KOPT-K1 (cell line): ENCODE measurements at regions not wholly inside any gene's neighbourhood (a gene's known extent, or its start where the extent isn't known, plus 50 kb on each side); places are given as distances from the start of the nearest gene placed in this dataset.

ENCODE experiments used
- H3K27ac ChIP-seq: fragments of 200-600 bp; sonication (generic); 2 replicates; pipeline ENCODE4 v1.5.1; 2016; ENCODE audit warnings: antibody characterized with exemption, mild to moderate bottlenecking, low read depth, low read length; ENCODE audit not compliant: poor library complexity, severe bottlenecking
- H3K36me3 ChIP-seq: fragments of 200-600 bp; sonication (generic); 2 replicates; pipeline ENCODE4 v1.5.1; 2017; ENCODE audit warnings: antibody characterized with exemption, mild to moderate bottlenecking, low read length, moderate library complexity; ENCODE audit not compliant: insufficient read depth
- H3K9me3 ChIP-seq: fragments of 200-600 bp; sonication (generic); 2 replicates; pipeline ENCODE4 v1.5.1; 2017; ENCODE audit warnings: antibody characterized with exemption, low read length, mild to moderate bottlenecking; ENCODE audit not compliant: insufficient read depth, poor library complexity, severe bottlenecking

DNA sequence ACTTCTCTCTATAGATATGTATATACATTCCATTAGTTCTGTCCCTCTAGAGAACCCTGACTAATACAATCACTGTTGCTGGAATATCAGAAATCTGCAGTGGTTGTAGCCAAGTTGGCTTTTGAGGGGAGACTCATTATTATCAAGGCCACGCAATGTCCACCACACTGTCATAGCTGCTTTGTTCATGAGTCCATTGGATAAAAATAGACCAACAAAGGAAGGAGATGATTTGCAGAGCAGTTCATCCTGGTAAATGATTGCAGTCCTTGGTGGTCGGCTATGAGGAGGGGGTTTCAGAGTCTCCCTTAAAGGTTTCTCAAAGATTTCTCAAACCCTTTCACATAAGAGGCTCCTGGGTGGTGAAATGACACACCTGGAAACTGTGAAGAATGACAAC is 192.8 kb upstream of the ANKH start:
- Histone ChIP-seq H3K9me3 (no peaks in the 10 kb centered on the region), H3K27ac (no peak overlapping the region), H3K36me3 (no peaks in the 10 kb centered on the region)

DNA sequence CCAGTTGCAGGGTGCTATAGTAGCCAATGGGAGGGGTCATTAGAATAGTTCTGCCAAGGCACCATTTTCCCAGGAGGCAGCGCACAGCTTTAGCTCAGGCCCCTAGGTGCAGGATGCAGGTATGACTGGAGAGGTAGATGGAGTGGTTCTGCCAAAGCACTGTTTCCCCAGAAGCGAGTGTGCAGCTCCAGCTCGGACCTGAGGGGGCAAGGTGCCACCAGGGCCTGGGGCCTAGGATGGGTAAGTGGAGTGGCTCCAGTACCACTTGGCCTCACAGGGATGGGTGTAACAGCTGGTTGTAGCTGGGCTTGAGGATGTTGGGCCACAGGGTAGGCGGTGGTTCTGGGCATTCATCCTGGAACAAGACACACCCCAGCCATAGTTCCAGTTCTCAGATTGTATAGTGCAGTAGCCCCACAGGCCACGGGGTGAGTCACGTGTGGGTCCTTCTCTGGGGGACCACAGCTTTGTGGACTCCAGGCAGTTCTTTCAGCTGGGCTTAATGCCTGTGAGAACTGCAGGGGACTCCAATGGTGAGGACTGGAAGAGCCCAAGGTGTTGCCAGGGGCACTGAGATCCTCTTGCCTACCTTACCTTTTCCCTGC is 185.5 kb upstream of the ANKH start:
- Histone ChIP-seq H3K36me3 (no peaks in the 10 kb centered on the region), H3K9me3 (no peaks in the 10 kb centered on the region), H3K27ac (no peak overlapping the region)

- no peaks in the 10 kb centered on the region for H3K36me3 ChIP-seq
- peaks cover 9% of the 10 kb centered on the region for H3K9me3 ChIP-seq
- no peak overlapping the region for H3K27ac ChIP-seq
Observed at GRCh38 chr5:15044521-15044920, 172.9 kb upstream of the ANKH start.

- no peak overlapping the region for H3K27ac ChIP-seq
- no peaks in the 10 kb centered on the region for H3K36me3 ChIP-seq
- H3K9me3 ChIP-seq = peaks cover 9% of the 10 kb centered on the region
Observed at GRCh38 chr5:15037247-15037908, 165.8 kb upstream of the ANKH start.

- H3K9me3 ChIP-seq = no peaks in the 10 kb centered on the region
- H3K36me3 ChIP-seq = no peaks in the 10 kb centered on the region
- no peak overlapping the region for H3K27ac ChIP-seq
Observed at GRCh38 chr5:15034379-15034778, 162.8 kb upstream of the ANKH start.

DNA sequence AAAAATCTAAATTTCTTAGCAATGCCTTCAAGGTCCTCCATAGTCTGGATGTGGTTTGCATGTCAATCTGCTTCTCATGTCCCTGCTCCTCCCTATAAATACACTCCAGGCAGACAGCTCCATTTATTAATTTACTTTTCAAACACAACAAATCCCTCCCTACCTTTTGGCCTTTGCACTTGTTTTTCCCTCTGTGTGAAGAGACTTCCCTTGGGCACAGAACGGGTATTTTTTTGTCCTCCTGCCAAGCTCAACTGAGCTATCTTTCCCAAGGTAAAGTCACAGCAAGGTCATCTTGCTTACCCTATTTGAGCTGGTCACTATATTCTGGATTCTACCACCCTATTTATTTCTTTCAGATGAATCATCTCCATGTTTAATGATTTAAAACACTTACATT is 159.6 kb upstream of the ANKH start:
- Histone ChIP-seq H3K9me3 (no peaks in the 10 kb centered on the region), H3K36me3 (no peaks in the 10 kb centered on the region), H3K27ac (no peak overlapping the region)

GRCh38 chr5:15027764-15028163 is 156.2 kb upstream of the ANKH start:
- H3K27ac ChIP-seq = no peak overlapping the region
- no peaks in the 10 kb centered on the region for H3K9me3 ChIP-seq
- no peaks in the 10 kb centered on the region for H3K36me3 ChIP-seq

GRCh38 chr5:15026944-15027343 is 155.4 kb upstream of the ANKH start:
- no peak overlapping the region for H3K27ac ChIP-seq
- H3K36me3 ChIP-seq = no peaks in the 10 kb centered on the region
- H3K9me3 ChIP-seq = no peaks in the 10 kb centered on the region

GRCh38 chr5:15026011-15026893 is 154.7 kb upstream of the ANKH start:
- Histone ChIP-seq H3K27ac (no peak overlapping the region), H3K9me3 (no peaks in the 10 kb centered on the region), H3K36me3 (no peaks in the 10 kb centered on the region)

DNA sequence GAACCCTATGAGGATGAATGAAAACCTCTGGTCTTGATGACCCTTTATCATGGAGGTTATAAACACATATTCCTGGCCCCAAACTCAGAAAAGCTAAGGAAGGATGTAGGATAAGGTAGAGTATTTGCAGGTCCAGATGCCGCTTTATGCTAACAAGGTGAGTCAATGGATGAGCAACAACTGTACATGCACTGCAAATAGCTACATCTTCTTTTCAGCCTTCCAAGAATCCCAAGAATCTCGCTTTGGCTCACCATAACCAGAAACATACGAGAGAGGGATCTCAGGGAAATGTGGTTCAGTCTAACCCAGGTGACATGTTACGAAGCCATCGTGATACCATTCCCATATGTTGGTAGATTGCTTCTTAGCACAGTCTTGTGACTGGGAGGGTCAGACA is 152.3 kb upstream of the ANKH start:
- H3K36me3 ChIP-seq = no peaks in the 10 kb centered on the region
- no peak overlapping the region for H3K27ac ChIP-seq
- H3K9me3 ChIP-seq = no peaks in the 10 kb centered on the region

GRCh38 chr5:15023266-15023665 is 151.7 kb upstream of the ANKH start:
- no peaks in the 10 kb centered on the region for H3K9me3 ChIP-seq
- H3K27ac ChIP-seq = no peak overlapping the region
- no peaks in the 10 kb centered on the region for H3K36me3 ChIP-seq

GRCh38 chr5:15021266-15022046 is 149.9 kb upstream of the ANKH start:
- Histone ChIP-seq H3K9me3 (peaks cover 8% of the 10 kb centered on the region), H3K27ac (no peak overlapping the region), H3K36me3 (no peaks in the 10 kb centered on the region)

- Histone ChIP-seq H3K27ac (no peak overlapping the region), H3K36me3 (no peaks in the 10 kb centered on the region), H3K9me3 (peaks cover 8% of the 10 kb centered on the region)
Observed at GRCh38 chr5:15020736-15021135, 149.2 kb upstream of the ANKH start.

DNA sequence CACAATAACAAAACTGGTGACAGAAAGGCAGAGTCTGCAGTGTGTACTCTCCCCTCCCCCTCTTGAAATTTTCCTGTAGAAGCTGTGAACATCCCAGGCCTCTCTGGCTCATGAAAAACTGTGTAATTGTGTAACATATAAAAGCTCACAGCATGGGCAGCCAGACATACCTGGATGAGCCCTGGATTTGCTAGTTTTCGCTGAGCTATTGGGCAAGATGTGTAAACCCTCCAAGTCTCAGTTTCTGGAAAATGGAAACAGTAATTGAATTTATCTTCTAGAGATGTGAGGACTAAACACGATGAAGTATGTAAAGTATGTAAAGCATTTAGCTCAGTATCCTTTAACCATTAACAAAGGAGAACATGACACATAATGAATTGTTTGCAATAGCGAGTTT is 143.2 kb upstream of the ANKH start:
- Histone ChIP-seq H3K9me3 (peaks cover 8% of the 10 kb centered on the region), H3K36me3 (no peaks in the 10 kb centered on the region), H3K27ac (no peak overlapping the region)
